Fibroblast of upper back skin (primary cell): ENCODE measurements at regions not wholly inside any gene's neighbourhood (a gene's known extent, or its start where the extent isn't known, plus 50 kb on each side); places are given as distances from the start of the nearest gene placed in this dataset.
A peak's percentile ranks its signal among the peaks of the same experiment; 100 is the strongest.
"Not testable (repeated sequence)": the region's sequence is repeated elsewhere in the genome, so short reads cannot be mapped to it uniquely, and the experiment has no call there.

ENCODE experiments used
- DNase-seq: peaks from one replicate; pipeline ENCODE4 v3.0.0-alpha.2; 2013

DNA sequence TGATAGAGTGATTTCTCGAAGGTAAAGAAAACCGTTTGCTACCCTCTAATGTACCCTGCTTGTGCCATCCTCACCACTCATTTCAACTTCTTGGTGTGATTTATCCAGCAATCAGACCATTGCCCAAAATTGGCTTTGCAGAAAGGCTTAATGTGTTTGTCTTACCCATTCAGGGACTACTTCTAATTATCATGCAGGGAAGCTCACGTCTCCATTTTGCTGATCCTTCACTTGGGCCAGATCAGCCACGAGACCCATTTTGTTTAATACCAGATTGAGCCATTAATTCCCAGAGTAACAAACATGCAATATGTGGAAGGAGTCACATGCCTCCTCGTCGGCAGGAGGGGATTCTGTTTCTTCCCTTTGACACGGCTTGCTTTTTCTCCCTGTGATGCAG, 51.1 kb upstream of the CRY1 start:
- no peak for DNase-seq

DNA sequence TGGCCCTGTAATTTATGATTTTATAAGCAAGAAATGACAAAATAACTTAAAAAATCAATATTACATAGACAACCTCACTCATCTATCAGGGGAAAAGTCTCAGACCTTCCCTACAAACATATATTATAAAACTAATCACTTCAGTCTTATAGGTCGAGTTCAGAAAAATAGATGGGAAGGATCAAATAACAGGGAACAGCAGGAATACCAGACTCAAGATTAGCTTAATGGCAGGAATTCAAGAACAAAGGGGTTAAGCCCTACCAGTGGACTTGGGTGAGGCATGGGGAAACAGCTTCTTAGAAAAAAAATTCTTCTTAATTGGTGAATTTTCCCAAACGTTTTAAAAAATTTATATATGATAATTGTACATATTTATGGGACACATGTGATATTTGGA, 51.6 kb upstream of the CRY1 start:
- DNase-seq, result peak; percentile 7

GRCh38 chr12:107145397-107145796, 52.0 kb upstream of the CRY1 start:
- DNase-seq, result peak; percentile 39

GRCh38 chr12:107148107-107148506, 54.8 kb upstream of the CRY1 start:
- DNase-seq, result no peak

DNA sequence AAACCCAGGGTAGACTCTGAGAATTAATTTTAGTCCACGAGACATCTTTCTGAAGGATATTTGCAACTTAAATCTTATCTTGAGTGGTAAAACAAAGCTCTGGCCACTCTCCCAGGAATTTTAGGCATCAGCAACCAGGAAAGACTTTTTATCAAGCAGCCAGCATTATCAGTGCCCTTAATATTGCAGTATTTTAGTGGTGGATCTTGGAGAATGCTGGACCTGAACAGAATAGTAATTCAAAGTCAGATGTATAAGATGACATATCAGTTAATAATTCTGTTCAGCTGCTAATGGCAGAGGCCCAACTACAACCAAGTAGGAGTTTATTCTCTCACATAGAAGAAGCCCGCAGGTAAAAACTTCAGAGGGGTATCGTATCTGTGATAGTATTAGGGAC, 59.0 kb upstream of the CRY1 start:
- DNase-seq, result peak; percentile 32

GRCh38 chr12:107159384-107159900, 66.1 kb upstream of the CRY1 start:
- DNase-seq, result no peak

DNA sequence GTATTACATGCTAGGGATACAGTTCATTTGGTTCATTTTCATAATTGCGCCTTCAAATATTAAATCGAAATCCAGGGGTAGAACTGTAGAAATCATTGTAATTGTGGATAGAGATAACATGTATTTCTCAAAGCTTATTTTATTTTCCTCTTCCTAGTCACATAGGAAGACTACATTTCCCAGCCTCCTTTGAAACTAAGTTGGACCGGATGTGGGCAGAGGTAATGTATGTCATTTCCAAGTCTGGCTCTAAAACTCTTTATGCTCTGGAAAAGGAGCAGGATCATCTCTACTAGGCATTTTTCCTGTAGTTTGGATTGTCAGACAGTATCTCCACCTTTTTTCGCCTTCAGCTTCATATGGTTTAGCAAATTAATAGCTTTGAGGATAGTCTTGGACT, 70.1 kb upstream of the CRY1 start:
- DNase-seq, result peak; percentile 7

- no peak for DNase-seq
These were observed 71.0 kb upstream of the CRY1 start for GRCh38 chr12:107164392-107164791.

DNA sequence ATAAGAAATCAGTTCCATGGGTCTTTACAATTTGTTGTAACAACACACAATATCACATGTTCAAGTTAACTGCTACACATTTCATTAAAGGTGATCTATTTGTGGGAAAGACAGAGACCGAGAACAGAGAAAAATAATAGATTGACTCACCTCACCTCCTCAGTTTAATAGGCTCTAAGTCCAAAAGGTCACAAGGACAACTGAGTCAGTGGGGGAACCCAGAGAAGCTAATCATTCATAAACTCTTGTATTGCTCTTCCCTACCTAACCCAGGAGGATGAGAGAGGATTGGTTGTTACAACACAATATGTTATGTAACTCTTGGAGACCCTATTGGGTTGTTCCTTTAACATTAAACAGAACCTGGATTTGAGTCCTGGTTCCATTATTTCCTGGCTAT, 72.2 kb upstream of the CRY1 start:
- no peak for DNase-seq

- DNase-seq, result no peak
These were observed 74.4 kb upstream of the CRY1 start for GRCh38 chr12:107167756-107168155.

- no peak for DNase-seq
These were observed 75.9 kb upstream of the CRY1 start for GRCh38 chr12:107169200-107169599.

DNA sequence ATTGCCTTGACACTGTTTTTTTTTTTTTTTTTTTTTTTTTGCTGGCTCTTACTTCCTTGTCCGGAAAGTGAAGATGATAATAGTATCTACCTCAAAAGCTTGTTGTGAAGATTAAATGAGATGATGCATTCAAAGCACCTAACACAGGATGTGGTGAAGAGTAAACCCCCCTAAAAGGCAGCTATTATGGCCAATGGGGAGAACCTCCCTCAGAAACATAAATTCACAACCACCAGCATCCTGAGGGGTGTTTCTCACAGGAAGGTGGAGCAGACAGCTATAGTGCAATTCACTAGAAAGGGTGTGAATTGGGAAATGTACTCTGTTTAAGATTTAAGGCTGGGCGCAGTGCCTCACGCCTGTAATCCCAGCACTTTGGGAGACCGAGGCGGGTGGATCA, 85.4 kb upstream of the CRY1 start:
- DNase-seq, result no peak

GRCh38 chr12:107179871-107180270, 86.5 kb upstream of the CRY1 start:
- DNase-seq, result peak; percentile 13

DNA sequence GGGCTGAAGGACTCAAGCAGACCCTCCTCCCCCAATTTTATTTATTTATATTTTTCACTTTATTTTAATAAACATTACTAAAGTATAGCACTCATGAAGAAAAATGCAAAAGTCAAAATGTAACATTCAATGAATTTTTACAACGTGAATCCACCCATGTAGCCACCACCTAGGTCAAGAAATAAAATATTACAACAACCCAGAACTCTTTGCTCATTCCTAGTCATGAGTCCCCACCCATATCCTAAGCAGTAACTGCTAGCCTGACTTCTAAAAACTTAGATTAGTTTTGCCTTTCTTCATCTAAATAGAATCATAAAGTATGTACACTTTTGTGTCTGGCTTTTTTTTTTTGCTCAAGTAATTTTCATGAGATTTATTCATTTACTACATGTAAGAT, 86.9 kb upstream of the CRY1 start:
- no peak for DNase-seq

DNA sequence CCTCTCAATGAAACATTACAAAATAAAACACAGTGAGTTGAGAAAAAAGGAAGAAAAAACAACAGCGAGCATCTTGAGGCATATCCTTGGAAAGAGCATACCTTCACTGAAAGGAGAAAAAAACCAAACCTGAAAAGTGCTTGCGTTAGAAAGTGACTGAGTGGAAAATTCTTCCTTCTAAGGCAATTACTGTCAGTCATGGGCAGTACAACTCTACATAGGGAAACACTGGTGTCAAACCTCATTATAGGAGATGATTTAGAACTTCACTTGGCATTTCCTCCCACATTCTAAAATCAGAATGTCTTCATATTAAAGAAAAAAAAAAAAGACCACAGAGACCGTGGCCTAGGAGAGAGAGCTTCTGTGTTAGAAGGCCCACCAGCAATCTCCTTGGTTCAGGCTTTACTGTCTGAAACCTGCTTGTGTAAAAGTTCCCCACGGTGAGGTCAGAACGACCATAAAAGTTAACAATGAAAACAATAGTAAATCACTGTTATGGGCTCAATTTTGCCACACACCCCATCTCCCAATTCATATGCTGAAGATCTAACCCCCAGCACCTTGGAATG, 91.1 kb upstream of the CRY1 start:
- no peak for DNase-seq

GRCh38 chr12:107196681-107197080, 103.3 kb upstream of the CRY1 start:
- peak; percentile 31 for DNase-seq

- DNase-seq, result peak; percentile 80
These were observed 107.0 kb upstream of the CRY1 start for GRCh38 chr12:107200394-107200793.

GRCh38 chr12:107207931-107208525, 114.7 kb upstream of the CRY1 start:
- peak; percentile 87 for DNase-seq

DNA sequence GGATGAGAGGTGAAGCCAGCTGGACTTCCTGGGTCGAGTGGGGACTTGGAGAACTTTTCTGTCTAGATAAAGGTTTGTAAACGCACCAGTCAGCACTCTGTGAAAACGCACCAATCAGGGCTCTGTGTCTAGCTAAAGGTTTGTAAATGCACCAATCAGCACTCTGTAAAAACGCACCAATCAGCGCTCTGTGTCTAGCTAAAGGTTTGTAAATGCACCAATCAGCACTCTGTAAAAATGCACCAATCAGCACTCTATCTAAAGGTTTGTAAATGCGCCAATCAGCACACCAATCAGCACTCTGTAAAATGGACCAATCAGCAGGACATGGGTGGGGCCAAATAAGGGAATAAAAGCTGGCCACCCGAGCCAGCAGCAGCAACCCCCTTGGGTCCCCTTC, 116.4 kb upstream of the CRY1 start:
- not testable (repeated sequence) for DNase-seq

DNA sequence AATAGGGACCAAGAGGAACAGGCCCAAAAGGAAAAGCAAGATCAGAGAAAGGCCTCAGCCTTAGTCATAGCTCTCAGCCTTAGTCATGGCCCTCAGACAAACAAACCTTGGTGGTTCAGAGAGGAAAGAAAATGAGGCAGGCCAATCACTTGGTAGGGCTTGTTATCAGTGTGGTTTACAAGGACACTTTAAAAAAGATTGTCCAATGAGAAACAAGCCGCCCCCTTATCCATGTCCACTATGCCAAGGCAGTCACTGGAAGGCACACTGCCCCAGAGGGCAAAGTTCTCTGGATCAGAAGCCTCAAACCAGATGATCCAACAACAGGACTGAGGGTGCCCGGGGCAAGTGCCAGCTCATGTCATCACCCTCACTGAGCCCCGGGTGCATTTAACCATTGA, 121.0 kb upstream of the CRY1 start:
- DNase-seq, result peak; percentile 43

GRCh38 chr12:107216411-107216810, 123.1 kb upstream of the CRY1 start:
- DNase-seq, result not testable (repeated sequence)

DNA sequence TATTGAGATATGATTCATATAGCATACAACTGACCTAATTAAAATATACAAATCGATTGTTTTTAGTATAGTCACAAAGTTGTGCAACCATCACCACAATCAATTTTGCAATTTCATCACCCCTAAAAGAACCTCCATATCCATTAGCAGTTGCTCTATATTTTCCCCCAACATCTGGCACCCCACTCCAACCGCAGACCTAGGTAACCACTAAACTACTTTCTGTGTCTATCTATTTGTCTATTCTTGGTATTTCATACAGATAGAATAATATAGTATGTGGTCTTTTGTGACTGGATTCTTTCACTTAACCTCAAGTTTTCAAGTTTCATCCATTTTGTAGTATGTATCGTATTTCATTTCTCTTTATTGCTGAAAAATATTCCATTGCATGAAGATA, 126.0 kb upstream of the CRY1 start:
- DNase-seq, result peak; percentile 28

DNA sequence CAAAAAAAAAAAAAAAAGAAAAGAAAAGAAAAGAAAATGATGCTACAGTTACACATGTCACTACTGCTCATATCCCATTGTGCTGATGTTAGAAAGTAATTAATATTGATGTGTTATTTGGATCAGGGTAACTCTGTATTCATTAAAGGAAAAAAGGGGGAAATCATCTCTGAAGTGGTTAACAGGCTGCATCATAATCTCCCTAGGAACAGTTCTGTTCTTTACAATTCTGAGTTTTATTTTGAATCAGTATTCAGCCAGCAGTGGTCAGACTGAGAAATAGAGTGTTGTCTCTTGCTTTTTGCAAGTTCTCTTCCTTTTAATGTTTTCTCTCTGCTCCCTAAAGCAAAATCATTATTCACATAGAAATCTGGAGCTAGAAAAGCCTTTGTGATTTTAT, 128.6 kb upstream of the CRY1 start:
- DNase-seq, result no peak

GRCh38 chr12:107223821-107224220, 130.5 kb upstream of the CRY1 start:
- peak; percentile 80 for DNase-seq

- DNase-seq, result peak; percentile 82
These were observed 132.3 kb upstream of the CRY1 start for GRCh38 chr12:107225635-107226034.
